Prostate gland (tissue), 2 donors: ENCODE measurements at regions not wholly inside any gene's neighbourhood (a gene's known extent, or its start where the extent isn't known, plus 50 kb on each side); places are given as distances from the start of the nearest gene placed in this dataset.

Experiments
- DNase-seq: peaks from one replicate; pipeline ENCODE4 v3.0.0-alpha.2; 2019; ENCODE audit warnings: low spot score
- H3K27ac ChIP-seq, 2 donors: fragments of 200-600 bp; sonication (generic); 2 replicates each; pipeline ENCODE4 v1.5.1; 2017 to 2019
- H3K27me3 ChIP-seq: fragments of 200-600 bp; sonication (generic); replicated peaks from 2 replicates; pipeline ENCODE4 v1.5.1; 2019; ENCODE audit not compliant: insufficient read depth
- H3K36me3 ChIP-seq, 2 donors: fragments of 200-600 bp; sonication (generic); 1 replicate in 1 of 2; 2 replicates in 1 of 2; pipeline versions ENCODE4 v1.5.1 to v1.8.1; 2017 to 2019
- H3K4me1 ChIP-seq: fragments of 200-600 bp; sonication (generic); replicated peaks from 2 replicates; pipeline ENCODE4 v1.5.1; 2019
- H3K4me3 ChIP-seq, 2 donors: fragments of 200-600 bp; sonication (generic); 2 replicates each; pipeline ENCODE4 v1.5.1; 2017 to 2019
- H3K9me3 ChIP-seq: fragments of 200-600 bp; sonication (generic); 2 replicates; pipeline ENCODE4 v1.5.1; 2017
- POLR2A ChIP-seq: fragments of 450-650 bp; IDR thresholded peaks from one replicate; pipeline ENCODE4 v1.6.1; 2016; ENCODE audit warnings: antibody characterized with exemption, mild to moderate bottlenecking
- POLR2AphosphoS5 ChIP-seq: sonication (generic); formaldehyde crosslinking; IDR thresholded peaks from one replicate; pipeline ENCODE4 v1.6.1; 2017; ENCODE audit warnings: antibody characterized with exemption
- WGBS: methylation state at CpG from one replicate; pipeline ENCODE4 v1.1.5; 2018; 5-methylcytosine and 5-hydroxymethylcytosine counted together
- intact Hi-C: fragments of 100-400 bp; cut with DNase I; formaldehyde crosslinking; loops from one replicate; pipeline ENCODE4 v1.14.2; 2022
- TF ChIP-seq, protein P1 (sequence below), 4 experiments: fragments of 200-600 bp in 2 of 4; fragments of 450-650 bp in 2 of 4; sonication (generic) in 2 of 4; IDR thresholded peaks; 1 replicate in 3 of 4; 2 replicates in 1 of 4; pipeline ENCODE4 v1.5.1; 2016 to 2019; ENCODE audit warnings: antibody characterized with exemption in 4 of 4, mild to moderate bottlenecking in 2 of 4, moderate library complexity in 2 of 4

DNA sequence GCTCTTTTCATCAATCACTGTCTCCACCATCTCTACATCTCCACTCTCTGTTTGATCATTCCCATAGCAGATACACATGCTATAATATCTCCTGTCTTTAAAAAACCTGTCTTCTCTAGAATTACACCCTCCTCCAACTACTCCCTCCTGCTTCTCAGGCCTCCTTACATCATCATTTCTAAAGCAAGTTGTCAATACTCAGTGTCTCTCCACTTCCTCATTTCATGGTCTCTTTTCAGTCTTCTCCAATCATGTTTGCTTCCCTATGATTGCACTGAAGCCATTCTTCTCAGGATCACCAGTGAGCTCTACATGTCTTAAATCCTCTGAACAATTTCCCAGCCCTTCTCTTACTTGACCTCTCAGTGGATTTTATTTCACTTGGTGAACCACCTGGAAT is 87.0 kb upstream of the ZNF280D start:
- Histone ChIP-seq H3K27ac (no peak overlapping the region), H3K4me1 (no peaks in the 10 kb centered on the region), H3K36me3 (no peaks in the 10 kb centered on the region), H3K27me3 (no peaks in the 10 kb centered on the region), H3K4me3 (no peak overlapping the region), H3K9me3 (no peaks in the 10 kb centered on the region)
- TF ChIP-seq, protein P1, sequence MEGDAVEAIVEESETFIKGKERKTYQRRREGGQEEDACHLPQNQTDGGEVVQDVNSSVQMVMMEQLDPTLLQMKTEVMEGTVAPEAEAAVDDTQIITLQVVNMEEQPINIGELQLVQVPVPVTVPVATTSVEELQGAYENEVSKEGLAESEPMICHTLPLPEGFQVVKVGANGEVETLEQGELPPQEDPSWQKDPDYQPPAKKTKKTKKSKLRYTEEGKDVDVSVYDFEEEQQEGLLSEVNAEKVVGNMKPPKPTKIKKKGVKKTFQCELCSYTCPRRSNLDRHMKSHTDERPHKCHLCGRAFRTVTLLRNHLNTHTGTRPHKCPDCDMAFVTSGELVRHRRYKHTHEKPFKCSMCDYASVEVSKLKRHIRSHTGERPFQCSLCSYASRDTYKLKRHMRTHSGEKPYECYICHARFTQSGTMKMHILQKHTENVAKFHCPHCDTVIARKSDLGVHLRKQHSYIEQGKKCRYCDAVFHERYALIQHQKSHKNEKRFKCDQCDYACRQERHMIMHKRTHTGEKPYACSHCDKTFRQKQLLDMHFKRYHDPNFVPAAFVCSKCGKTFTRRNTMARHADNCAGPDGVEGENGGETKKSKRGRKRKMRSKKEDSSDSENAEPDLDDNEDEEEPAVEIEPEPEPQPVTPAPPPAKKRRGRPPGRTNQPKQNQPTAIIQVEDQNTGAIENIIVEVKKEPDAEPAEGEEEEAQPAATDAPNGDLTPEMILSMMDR (IDR thresholded peaks at IDR 0.05), result no peak
- TF ChIP-seq POLR2AphosphoS5, result no peak
- no peak for TF ChIP-seq POLR2A
- DNase-seq, result no peak
- intact Hi-C loops, result loop anchor here (5.0 kb wide), 1 partner anchor 97 kb away; the partner anchor contains the start of gene TCF12

DNA sequence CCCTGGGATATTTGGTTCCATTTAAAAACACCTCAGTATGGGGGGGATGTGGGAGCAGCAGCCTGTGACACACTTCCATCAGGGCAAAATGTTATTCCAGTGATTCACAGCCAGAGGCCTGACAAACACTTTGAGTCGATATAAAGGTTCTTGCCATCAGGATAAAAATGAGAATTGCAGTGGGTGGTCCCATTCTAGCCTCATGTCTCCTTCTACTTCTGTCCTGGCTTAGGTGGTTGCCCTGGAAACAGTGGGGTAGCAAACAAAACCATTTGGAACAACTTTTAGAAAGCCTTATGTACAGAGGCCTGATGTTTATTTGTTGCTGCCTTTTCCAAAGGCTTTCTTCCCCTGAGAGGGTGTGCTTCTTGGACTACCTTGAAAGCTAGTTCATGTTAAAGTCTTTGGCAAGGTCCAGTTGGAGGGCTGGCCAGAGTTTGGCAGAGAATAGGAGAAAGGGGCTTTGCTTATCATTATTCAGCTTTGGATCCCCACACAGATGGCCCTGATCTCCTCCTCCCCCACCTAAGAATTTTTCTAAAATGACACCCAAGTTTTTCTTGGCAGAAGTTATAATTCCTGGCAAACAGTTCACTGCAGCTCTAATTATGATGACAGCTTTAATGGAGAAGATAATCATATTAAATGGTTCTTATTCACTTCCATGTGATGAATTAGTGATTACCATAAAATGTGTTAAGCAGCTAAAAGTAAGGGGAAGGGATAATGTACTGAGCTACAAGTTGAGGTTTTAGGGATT is 84.2 kb upstream of the ZNF280D start:
- intact Hi-C loops, result no loop called here
- Histone ChIP-seq H3K27ac (no peak overlapping the region), H3K36me3 (no peaks in the 10 kb centered on the region), H3K4me3 (no peak overlapping the region), H3K27me3 (no peaks in the 10 kb centered on the region), H3K9me3 (no peaks in the 10 kb centered on the region), H3K4me1 (no peaks in the 10 kb centered on the region)
- WGBS, result 46% methylated on average over 1 of the region's 1 CpG
- DNase-seq, result no peak
- TF ChIP-seq POLR2A (no peak), POLR2AphosphoS5 (no peak)

DNA sequence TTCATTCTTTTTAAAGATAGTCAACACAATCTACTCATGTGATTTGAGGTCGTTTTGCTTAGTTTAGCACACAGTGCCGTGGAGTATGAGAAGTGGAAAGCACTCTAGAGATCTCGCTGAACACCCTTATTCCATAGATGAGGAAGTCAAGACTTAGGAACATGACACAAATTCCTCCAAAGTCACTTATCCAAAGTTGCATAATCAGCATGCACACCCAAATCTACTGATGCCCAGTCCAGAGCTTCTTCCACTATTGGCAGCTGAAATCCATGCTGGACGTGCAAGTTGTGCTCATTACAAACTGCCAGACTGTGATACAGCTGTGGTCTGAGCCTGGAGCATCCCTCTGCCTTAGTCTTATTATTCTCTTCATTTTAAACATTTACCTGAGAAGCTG is 83.5 kb upstream of the ZNF280D start:
- no peak overlapping the region for H3K27ac ChIP-seq
- WGBS, result 86% methylated on average over 4 of the region's 4 CpGs
- intact Hi-C loops, result no loop called here

DNA sequence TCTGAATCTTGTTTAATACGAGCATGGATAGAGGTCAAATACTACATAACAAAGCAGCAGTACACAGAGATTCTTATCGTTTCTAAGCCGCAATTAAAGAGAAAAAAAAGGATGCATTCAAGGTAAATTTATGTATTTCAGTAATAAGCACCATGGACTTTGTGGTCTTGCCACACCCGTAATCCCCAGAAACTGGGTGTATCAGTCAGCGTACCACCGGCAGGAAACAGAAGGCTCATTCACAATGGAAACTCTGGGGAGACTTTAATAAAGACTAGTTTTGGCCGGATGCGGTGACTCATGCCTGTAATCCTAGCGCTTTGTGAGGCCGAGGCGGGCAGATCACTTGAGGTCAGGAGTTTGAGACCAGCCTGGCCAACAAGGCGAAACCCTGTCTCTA is 81.9 kb upstream of the ZNF280D start:
- Histone ChIP-seq H3K36me3 (no peaks in the 10 kb centered on the region), H3K9me3 (no peaks in the 10 kb centered on the region), H3K27me3 (no peaks in the 10 kb centered on the region), H3K27ac (no peak overlapping the region), H3K4me1 (no peaks in the 10 kb centered on the region), H3K4me3 (no peak overlapping the region)
- intact Hi-C loops, result no loop called here
- TF ChIP-seq, protein P1 (IDR thresholded peaks at IDR 0.05), result no peak
- TF ChIP-seq POLR2A (no peak), POLR2AphosphoS5 (peak; percentile 14)
- 68% methylated on average over 12 of the region's 12 CpGs for WGBS
- no peak for DNase-seq

More for the DNA sequence above, 83.5 kb upstream of the ZNF280D start:
- no peak overlapping the region for H3K4me3 ChIP-seq
- no peaks in the 10 kb centered on the region for H3K36me3 ChIP-seq
- H3K4me1 ChIP-seq, result no peaks in the 10 kb centered on the region
- no peaks in the 10 kb centered on the region for H3K27me3 ChIP-seq
- no peak for DNase-seq
- H3K9me3 ChIP-seq, result no peaks in the 10 kb centered on the region
- TF ChIP-seq POLR2AphosphoS5 (no peak), POLR2A (no peak)
- TF ChIP-seq, protein P1 (IDR thresholded peaks at IDR 0.05), result no peak

DNA sequence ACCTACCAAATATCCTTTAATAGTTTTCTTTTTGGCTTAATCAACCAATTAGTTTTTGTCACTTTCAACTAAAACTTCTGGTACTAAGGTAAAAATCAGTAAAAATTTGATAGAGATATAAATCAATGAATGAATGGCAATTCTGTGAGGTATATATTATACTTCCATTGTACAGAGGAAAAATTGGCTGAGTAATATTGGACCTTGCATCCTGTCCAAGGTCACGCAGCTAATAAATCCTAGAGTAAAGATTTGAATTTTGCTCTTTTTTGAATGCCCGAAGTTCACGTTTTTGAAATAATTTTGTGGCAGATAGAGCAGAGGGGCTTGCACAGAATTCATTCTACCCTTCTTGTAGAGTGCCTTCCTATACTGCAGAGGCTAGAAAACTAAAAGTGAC is 81.1 kb upstream of the ZNF280D start:
- 91% methylated on average over 3 of the region's 3 CpGs for WGBS
- H3K27me3 ChIP-seq, result no peaks in the 10 kb centered on the region
- no peaks in the 10 kb centered on the region for H3K4me1 ChIP-seq
- H3K27ac ChIP-seq, result no peak overlapping the region
- no peaks in the 10 kb centered on the region for H3K36me3 ChIP-seq
- DNase-seq, result no peak
- H3K4me3 ChIP-seq, result no peak overlapping the region
- intact Hi-C loops, result no loop called here
- H3K9me3 ChIP-seq, result no peaks in the 10 kb centered on the region
- TF ChIP-seq POLR2AphosphoS5 (no peak), POLR2A (no peak)
- TF ChIP-seq, protein P1 (IDR thresholded peaks at IDR 0.05), result no peak
